GM12878 (cell line): ENCODE measurements at regions not wholly inside any gene's neighbourhood (a gene's known extent, or its start where the extent isn't known, plus 50 kb on each side); places are given as distances from the start of the nearest gene placed in this dataset.

ENCODE experiments used
- CEBPB ChIP-seq, 2 experiments: fragments of 150-350 bp in 1 of 2; IDR thresholded peaks; 2 replicates each; pipeline ENCODE4 v1.6.1; 2012 to 2014; ENCODE audit warnings: low read depth in 2 of 2, low read length in 2 of 2, borderline replicate concordance in 1 of 2, inconsistent platforms in 1 of 2
- CTCF ChIP-seq, 3 experiments: IDR thresholded peaks in 2 of 3; conservative IDR thresholded peaks in 1 of 3; 2 replicates each; pipeline ENCODE4 v1.5.1; 2011; ENCODE audit warnings: low read depth in 3 of 3, low read length in 3 of 3, mild to moderate bottlenecking in 3 of 3, control low read depth in 2 of 3, moderate library complexity in 2 of 3, inconsistent platforms in 1 of 3, mixed read lengths in 1 of 3; ENCODE audit not compliant: control insufficient read depth in 2 of 3, insufficient read depth in 1 of 3; ENCODE audit errors: extremely low read depth in 1 of 3
- HDAC6 ChIP-seq: fragments of 200-600 bp; sonication (generic); IDR thresholded peaks from one replicate; pipeline ENCODE4 v1.8.0; 2017; ENCODE audit warnings: antibody characterized with exemption; ENCODE audit not compliant: unreplicated experiment
- MTA3 ChIP-seq: IDR thresholded peaks from 2 replicates; pipeline ENCODE4 v1.6.1; 2012; ENCODE audit warnings: low read length, inconsistent platforms, borderline replicate concordance
- POLR2AphosphoS5 ChIP-seq: IDR thresholded peaks from 2 replicates; pipeline ENCODE4 v1.6.1; 2011; ENCODE audit warnings: mild to moderate bottlenecking, low read length, inconsistent platforms
- SIN3A ChIP-seq: IDR thresholded peaks from 2 replicates; pipeline ENCODE4 v1.6.1; 2012; ENCODE audit warnings: low read depth, low read length, improper control_type of control experiment
- ZBTB40 ChIP-seq: fragments of 450-650 bp; IDR thresholded peaks from 2 replicates; pipeline ENCODE4 v1.6.1; 2016; ENCODE audit warnings: mild to moderate bottlenecking, moderate library complexity, borderline replicate concordance
- ZNF274 ChIP-seq: IDR thresholded peaks from one replicate; pipeline ENCODE4 v1.8.0; 2011; ENCODE audit not compliant: insufficient read length, insufficient read depth

- TF ChIP-seq CTCF (IDR thresholded peaks at IDR 0.05 in 2 of 3, conservative IDR thresholded peaks at IDR 0.05 in 1 of 3; ENCODE audit: control insufficient read depth in 2 of 3, extremely low read depth in 1 of 3, insufficient read depth in 1 of 3, low read depth in 3 of 3, low read length in 3 of 3) (no peak), ZBTB40 (no peak), CEBPB (IDR thresholded peaks at IDR 0.05; ENCODE audit: borderline replicate concordance in 1 of 2, low read depth in 2 of 2, low read length in 2 of 2) (no peak), POLR2AphosphoS5 (no peak), HDAC6 (no peak), ZNF274 (no peak), MTA3 (no peak), SIN3A (no peak)
These were observed 61.7 kb downstream of the KPNA2 start for GRCh38 chr17:68097161-68097805.
